Ovary (tissue), 3 donors: ENCODE measurements at regions not wholly inside any gene's neighbourhood (a gene's known extent, or its start where the extent isn't known, plus 50 kb on each side); places are given as distances from the start of the nearest gene placed in this dataset.

ENCODE experiments used
- CTCF ChIP-seq, 3 donors: fragments of 450-650 bp in 2 of 3; fragments of 200-600 bp in 1 of 3; IDR thresholded peaks; one replicate each; pipeline versions ENCODE4 v1.5.1 to v1.8.0; 2016 to 2022; ENCODE audit warnings: antibody characterized with exemption in 3 of 3, mild to moderate bottlenecking in 1 of 3
- POLR2A ChIP-seq: fragments of 450-650 bp; IDR thresholded peaks from one replicate; pipeline ENCODE4 v1.6.1; 2017; ENCODE audit warnings: antibody characterized with exemption, mild to moderate bottlenecking, moderate library complexity
- donor health status: DM: no; HTN: no; CAD: no.

GRCh38 chr1:193348769-193349535, 162.5 kb upstream of the B3GALT2 start:
- TF ChIP-seq POLR2A (no peak), CTCF (IDR thresholded peaks at IDR 0.05) (no peak)
